ENCODE measurements at regions not wholly inside any gene's neighbourhood (a gene's known extent, or its start where the extent isn't known, plus 50 kb on each side); places are given as distances from the start of the nearest gene placed in this dataset.
"Not testable (repeated sequence)": the region's sequence is repeated elsewhere in the genome, so short reads cannot be mapped to it uniquely, and the experiment has no call there.

GRCh38 chr3:139202226-139202958 lies 141.4 kb upstream of the MRPS22 start:
- peak; percentile 39 for DNase-seq (ENCODE audit: low spot score)

- no peak for DNase-seq (ENCODE audit: low spot score)
These were observed 140.9 kb upstream of the MRPS22 start for GRCh38 chr3:139202959-139203349.

GRCh38 chr3:139203752-139204151 lies 140.1 kb upstream of the MRPS22 start:
- DNase-seq (ENCODE audit: low spot score) = no peak

- no peak for DNase-seq (ENCODE audit: low spot score)
These were observed 139.1 kb upstream of the MRPS22 start for GRCh38 chr3:139204728-139205127.

- no peak for DNase-seq (ENCODE audit: low spot score)
These were observed 129.9 kb upstream of the MRPS22 start for GRCh38 chr3:139213936-139214335.

- no peak for DNase-seq (ENCODE audit: low spot score)
These were observed 126.9 kb upstream of the MRPS22 start for GRCh38 chr3:139216958-139217357.

- no peak for DNase-seq (ENCODE audit: low spot score)
These were observed 126.2 kb upstream of the MRPS22 start for GRCh38 chr3:139217633-139218032.

- no peak for DNase-seq (ENCODE audit: low spot score)
These were observed 125.8 kb upstream of the MRPS22 start for GRCh38 chr3:139218046-139218445.

GRCh38 chr3:139219463-139219862 lies 124.4 kb upstream of the MRPS22 start:
- no peak for DNase-seq (ENCODE audit: low spot score)

GRCh38 chr3:139222100-139222657 lies 121.6 kb upstream of the MRPS22 start:
- DNase-seq (ENCODE audit: low spot score) = no peak

- DNase-seq (ENCODE audit: low spot score) = no peak
These were observed 118.3 kb upstream of the MRPS22 start for GRCh38 chr3:139225548-139225947.

GRCh38 chr3:139226731-139227130 lies 117.1 kb upstream of the MRPS22 start:
- no peak for DNase-seq (ENCODE audit: low spot score)

GRCh38 chr3:139227165-139227564 lies 116.7 kb upstream of the MRPS22 start:
- DNase-seq (ENCODE audit: low spot score) = no peak

- no peak for DNase-seq (ENCODE audit: low spot score)
These were observed 116.0 kb upstream of the MRPS22 start for GRCh38 chr3:139227827-139228226.

- DNase-seq (ENCODE audit: low spot score) = no peak
These were observed 113.4 kb upstream of the MRPS22 start for GRCh38 chr3:139230391-139230790.

GRCh38 chr3:139231555-139232281 lies 112.1 kb upstream of the MRPS22 start:
- DNase-seq (ENCODE audit: low spot score) = no peak

GRCh38 chr3:139232341-139232740 lies 111.5 kb upstream of the MRPS22 start:
- not testable (repeated sequence) for DNase-seq (ENCODE audit: low spot score)

GRCh38 chr3:139234491-139234890 lies 109.3 kb upstream of the MRPS22 start:
- DNase-seq (ENCODE audit: low spot score) = no peak

GRCh38 chr3:139235192-139235591 lies 108.6 kb upstream of the MRPS22 start:
- no peak for DNase-seq (ENCODE audit: low spot score)

GRCh38 chr3:139236336-139236735 lies 107.5 kb upstream of the MRPS22 start:
- no peak for DNase-seq (ENCODE audit: low spot score)

GRCh38 chr3:139238281-139239030 lies 105.4 kb upstream of the MRPS22 start:
- no peak for DNase-seq (ENCODE audit: low spot score)

- DNase-seq (ENCODE audit: low spot score) = no peak
These were observed 104.3 kb upstream of the MRPS22 start for GRCh38 chr3:139239550-139239949.

- no peak for DNase-seq (ENCODE audit: low spot score)
These were observed 102.0 kb upstream of the MRPS22 start for GRCh38 chr3:139241783-139242182.
